Uterus (tissue), 2 donors: ENCODE measurements at regions not wholly inside any gene's neighbourhood (a gene's known extent, or its start where the extent isn't known, plus 50 kb on each side); places are given as distances from the start of the nearest gene placed in this dataset.

Experiments used
- CTCF ChIP-seq, 4 experiments: fragments of 200-600 bp in 2 of 4; fragments of 450-650 bp in 2 of 4; sonication (generic) in 2 of 4; IDR thresholded peaks; one replicate each; pipeline ENCODE4 v1.5.1; 2016 to 2019; ENCODE audit warnings: antibody characterized with exemption in 4 of 4, mild to moderate bottlenecking in 2 of 4, moderate library complexity in 1 of 4
- POLR2A ChIP-seq, 2 donors: fragments of 450-650 bp; IDR thresholded peaks; one replicate each; pipeline ENCODE4 v1.6.1; 2016; ENCODE audit warnings: antibody characterized with exemption in 2 of 2, mild to moderate bottlenecking in 1 of 2, moderate library complexity in 1 of 2

- TF ChIP-seq CTCF (IDR thresholded peaks at IDR 0.05) (no peak), POLR2A (IDR thresholded peaks at IDR 0.05) (no peak)
Observed at GRCh38 chr17:68782789-68783188, 172.4 kb downstream of the ABCA8 start.
